ENCODE measurements at regions not wholly inside any gene's neighbourhood (a gene's known extent, or its start where the extent isn't known, plus 50 kb on each side); places are given as distances from the start of the nearest gene placed in this dataset.
A peak's percentile ranks its signal among the peaks of the same experiment; 100 is the strongest.

DNA sequence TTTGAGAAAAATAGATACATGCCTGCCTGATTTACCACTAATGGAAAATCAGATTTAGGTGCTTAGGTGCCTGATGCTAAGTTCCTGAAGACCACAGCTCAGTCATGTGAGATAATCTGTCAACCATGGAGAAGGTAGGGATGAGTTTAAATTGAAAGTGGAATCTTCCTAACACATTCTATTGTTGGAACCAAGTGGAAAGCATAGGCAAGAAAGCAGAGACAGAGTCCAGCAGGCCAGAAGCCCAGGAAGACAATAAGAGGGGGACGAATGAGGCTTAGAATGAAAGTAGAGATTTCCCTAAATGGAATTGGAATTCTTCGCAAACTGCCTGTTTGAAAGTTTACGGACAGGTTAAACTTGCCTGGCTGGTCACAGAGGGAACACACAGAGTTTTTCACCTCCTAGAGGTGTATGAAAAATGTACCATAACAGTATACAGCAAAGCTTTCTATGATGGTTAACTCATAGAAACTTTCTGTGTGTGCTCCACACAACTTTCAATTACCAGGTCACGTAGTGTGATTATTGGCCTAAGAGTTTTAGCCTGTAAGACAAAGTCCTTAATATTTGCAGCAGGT lies 453.8 kb upstream of the KCNMB2 start:
- H3K9me3 Mint-ChIP-seq = no peaks in the 10 kb centered on the region
- intact Hi-C loops (cut with DNase I, micrococcal nuclease) = loop anchor here in 1 of 2 experiments (10.0 kb wide), 1 partner anchor 78 kb away; no protein-coding TSS in a partner anchor
- H3K27ac ChIP-seq (ENCODE audit: low read depth in 1 of 2, low read length in 2 of 2) = no peak overlapping the region
- H3K36me3 Mint-ChIP-seq (ENCODE audit: low read depth) = no peaks in the 10 kb centered on the region
- H3K4me3 ChIP-seq (ENCODE audit: low read length) = no peak overlapping the region
- no peaks in the 10 kb centered on the region for H3K9me3 ChIP-seq (ENCODE audit: control insufficient read depth in 1 of 2, insufficient read depth in 1 of 2, low read length in 2 of 2)
- TF ChIP-seq, protein P1, sequence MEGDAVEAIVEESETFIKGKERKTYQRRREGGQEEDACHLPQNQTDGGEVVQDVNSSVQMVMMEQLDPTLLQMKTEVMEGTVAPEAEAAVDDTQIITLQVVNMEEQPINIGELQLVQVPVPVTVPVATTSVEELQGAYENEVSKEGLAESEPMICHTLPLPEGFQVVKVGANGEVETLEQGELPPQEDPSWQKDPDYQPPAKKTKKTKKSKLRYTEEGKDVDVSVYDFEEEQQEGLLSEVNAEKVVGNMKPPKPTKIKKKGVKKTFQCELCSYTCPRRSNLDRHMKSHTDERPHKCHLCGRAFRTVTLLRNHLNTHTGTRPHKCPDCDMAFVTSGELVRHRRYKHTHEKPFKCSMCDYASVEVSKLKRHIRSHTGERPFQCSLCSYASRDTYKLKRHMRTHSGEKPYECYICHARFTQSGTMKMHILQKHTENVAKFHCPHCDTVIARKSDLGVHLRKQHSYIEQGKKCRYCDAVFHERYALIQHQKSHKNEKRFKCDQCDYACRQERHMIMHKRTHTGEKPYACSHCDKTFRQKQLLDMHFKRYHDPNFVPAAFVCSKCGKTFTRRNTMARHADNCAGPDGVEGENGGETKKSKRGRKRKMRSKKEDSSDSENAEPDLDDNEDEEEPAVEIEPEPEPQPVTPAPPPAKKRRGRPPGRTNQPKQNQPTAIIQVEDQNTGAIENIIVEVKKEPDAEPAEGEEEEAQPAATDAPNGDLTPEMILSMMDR (IDR thresholded peaks at IDR 0.05) = no peak
- peaks cover 59% of the 10 kb centered on the region for H3K4me1 Mint-ChIP-seq (ENCODE audit: low read depth)
- no peaks in the 10 kb centered on the region for H3K27me3 Mint-ChIP-seq
- ATAC-seq (ENCODE audit: poor library complexity) (no peak), DNase-seq (no peak)
- CTCF ChIA-PET = no interaction called here
- POLR2A ChIA-PET = interaction anchor here (0.8 kb wide), 1 partner anchor 22 kb away, joined by 3 read pairs; no protein-coding TSS in a partner anchor
- H3K27me3 ChIP-seq (ENCODE audit: control insufficient read depth in 1 of 2, insufficient read depth in 2 of 2, low read length in 2 of 2) = no peaks in the 10 kb centered on the region
- no peak overlapping the region for H3K27ac Mint-ChIP-seq
- no peaks in the 10 kb centered on the region for H3K36me3 ChIP-seq (ENCODE audit: insufficient read depth, low read length)
- no peak overlapping the region for H3K4me3 Mint-ChIP-seq
- peaks cover 14% of the 10 kb centered on the region for H3K4me1 ChIP-seq (ENCODE audit: insufficient read depth, low read length)

DNA sequence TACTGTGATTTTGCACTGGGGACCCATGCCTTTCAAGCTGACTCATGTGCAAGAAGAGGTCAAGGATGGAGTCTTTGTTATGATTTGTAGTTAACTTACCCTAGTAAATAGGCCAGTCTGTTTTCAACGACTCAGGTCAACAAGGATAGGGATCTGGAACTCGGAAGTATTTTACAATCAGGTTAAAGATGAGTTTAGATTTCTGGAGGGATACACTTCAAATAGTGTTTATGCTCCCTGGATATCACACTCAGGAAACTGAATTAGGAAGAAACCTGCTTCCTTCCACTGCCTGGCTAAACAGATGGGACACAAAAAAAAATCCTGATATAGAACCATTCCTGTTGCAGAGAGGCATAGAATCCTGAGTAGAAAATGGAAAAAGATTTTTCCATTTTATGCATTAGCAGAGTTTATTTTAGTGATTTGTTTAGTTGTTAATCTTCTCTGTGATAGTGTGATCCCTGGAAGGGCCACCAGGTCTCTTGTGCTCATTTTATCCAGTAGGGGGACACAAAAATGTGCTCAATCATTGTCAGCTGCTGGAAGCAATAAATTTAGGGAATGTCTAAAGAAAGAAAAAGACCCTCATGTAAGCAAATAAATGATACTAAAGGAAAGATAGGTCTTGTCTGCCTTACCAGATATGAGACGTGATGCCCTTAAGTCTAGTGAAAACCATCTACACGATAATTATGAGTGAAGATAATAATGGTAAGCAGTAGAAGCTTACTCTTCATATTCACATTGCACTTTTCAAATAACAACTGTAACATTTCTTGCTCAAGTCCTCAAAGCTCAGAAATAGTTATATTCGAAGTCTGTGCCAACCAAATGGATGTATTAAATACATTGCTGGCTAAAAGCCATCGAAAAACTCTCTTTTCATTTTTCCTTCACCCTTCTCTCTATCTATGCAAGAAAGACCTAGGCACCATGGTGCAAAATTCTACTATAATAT lies 452.1 kb upstream of the KCNMB2 start:
- H3K27me3 Mint-ChIP-seq = no peaks in the 10 kb centered on the region
- CTCF ChIA-PET = no interaction called here
- ATAC-seq (ENCODE audit: poor library complexity) = no peak
- H3K36me3 ChIP-seq (ENCODE audit: insufficient read depth, low read length) = no peaks in the 10 kb centered on the region
- H3K9me3 ChIP-seq (ENCODE audit: control insufficient read depth in 1 of 2, insufficient read depth in 1 of 2, low read length in 2 of 2) = no peaks in the 10 kb centered on the region
- peaks cover 59% of the 10 kb centered on the region for H3K4me1 Mint-ChIP-seq (ENCODE audit: low read depth)
- H3K4me3 Mint-ChIP-seq = peak overlapping the region; percentile 35
- intact Hi-C loops (cut with DNase I, micrococcal nuclease) = loop anchor here in 1 of 2 experiments (10.0 kb wide), 1 partner anchor 79 kb away; no protein-coding TSS in a partner anchor
- H3K9me3 Mint-ChIP-seq = no peaks in the 10 kb centered on the region
- H3K27ac ChIP-seq (ENCODE audit: low read depth in 1 of 2, low read length in 2 of 2) = no peak overlapping the region
- TF ChIP-seq, protein P1 (IDR thresholded peaks at IDR 0.05) = peak; percentile 34
- no peaks in the 10 kb centered on the region for H3K36me3 Mint-ChIP-seq (ENCODE audit: low read depth)
- peak overlapping the region; percentile 64 for H3K27ac Mint-ChIP-seq
- POLR2A ChIA-PET = interaction anchor here (0.6 to 1.0 kb wide), 4 partner anchors 21 to 1049 kb away, joined by 3 to 6 read pairs (median 4); no protein-coding TSS in a partner anchor
- H3K27me3 ChIP-seq (ENCODE audit: control insufficient read depth in 1 of 2, insufficient read depth in 2 of 2, low read length in 2 of 2) = no peaks in the 10 kb centered on the region
- peak in 3 of 14 experiments; percentile 16 to 45 (median 26) for DNase-seq
- H3K4me1 ChIP-seq (ENCODE audit: insufficient read depth, low read length) = peaks cover 14% of the 10 kb centered on the region
- H3K4me3 ChIP-seq (ENCODE audit: low read length) = no peak overlapping the region

DNA sequence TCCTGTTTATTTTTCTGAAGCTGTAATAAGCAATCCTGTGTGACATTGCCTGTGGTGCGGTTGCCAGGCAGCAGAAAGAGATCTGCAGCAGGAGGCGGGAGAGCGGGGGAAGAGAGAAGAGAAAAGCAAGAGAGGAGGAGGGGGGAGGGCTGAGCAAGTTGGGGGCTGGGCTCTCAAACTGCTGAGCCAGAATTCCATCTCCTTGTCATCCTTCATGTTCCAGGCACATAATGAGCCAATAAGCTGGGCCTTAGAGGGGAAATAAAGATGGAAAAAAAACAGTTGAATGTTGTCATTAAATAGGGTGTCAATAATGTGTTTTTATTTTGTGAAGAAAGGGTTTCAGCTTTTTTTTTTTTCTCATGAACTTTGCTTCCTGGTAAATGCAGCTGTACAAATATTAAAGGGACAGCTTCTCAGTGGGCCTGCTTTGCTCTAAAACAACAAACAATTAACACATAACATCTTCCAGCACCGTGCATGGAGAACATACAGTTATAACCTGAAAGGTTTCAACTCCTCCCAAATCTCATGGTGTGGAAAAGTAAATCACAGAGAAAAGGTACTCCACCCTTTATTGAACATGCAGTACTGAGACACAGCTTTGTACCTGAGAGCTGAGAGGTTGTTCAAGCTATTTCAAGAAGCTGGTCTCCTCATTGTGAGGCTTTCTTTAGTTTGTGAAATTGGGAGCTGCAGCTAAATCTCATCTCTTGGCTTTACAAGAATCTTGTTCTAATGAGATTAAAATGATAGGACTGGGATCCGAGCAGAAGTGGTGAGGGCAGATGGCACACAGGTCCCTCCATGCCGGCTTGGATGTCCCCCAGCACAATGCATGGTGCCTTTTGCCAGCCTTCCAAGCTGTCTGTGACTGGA lies 451.1 kb upstream of the KCNMB2 start:
- intact Hi-C loops (cut with DNase I, micrococcal nuclease) = loop anchor here in 1 of 2 experiments (10.0 kb wide), 1 partner anchor 80 kb away; no protein-coding TSS in a partner anchor
- Histone ChIP-seq H3K4me1 (ENCODE audit: insufficient read depth, low read length) (peaks cover 14% of the 10 kb centered on the region), H3K36me3 (ENCODE audit: insufficient read depth, low read length) (no peaks in the 10 kb centered on the region), H3K4me3 (ENCODE audit: low read length) (no peak overlapping the region), H3K27me3 (ENCODE audit: control insufficient read depth in 1 of 2, insufficient read depth in 2 of 2, low read length in 2 of 2) (no peaks in the 10 kb centered on the region), H3K27ac (ENCODE audit: low read depth in 1 of 2, low read length in 2 of 2) (no peak overlapping the region), H3K9me3 (ENCODE audit: control insufficient read depth in 1 of 2, insufficient read depth in 1 of 2, low read length in 2 of 2) (no peaks in the 10 kb centered on the region)
- H3K27me3 Mint-ChIP-seq = no peaks in the 10 kb centered on the region
- peak overlapping the region; percentile 35 for H3K4me3 Mint-ChIP-seq
- H3K4me1 Mint-ChIP-seq (ENCODE audit: low read depth) = peaks cover 54% of the 10 kb centered on the region
- CTCF ChIA-PET = no interaction called here
- H3K9me3 Mint-ChIP-seq = no peaks in the 10 kb centered on the region
- DNase-seq = peak; percentile 14 to 73 (median 41)
- no peaks in the 10 kb centered on the region for H3K36me3 Mint-ChIP-seq (ENCODE audit: low read depth)
- peak overlapping the region; percentile 64 for H3K27ac Mint-ChIP-seq
- POLR2A ChIA-PET = interaction anchor here (0.6 to 1.1 kb wide), 5 partner anchors 22 to 1050 kb away, joined by 3 to 6 read pairs (median 3); no protein-coding TSS in a partner anchor
- ATAC-seq (ENCODE audit: poor library complexity) = peak; percentile 97
- TF ChIP-seq, protein P1 (IDR thresholded peaks at IDR 0.05) = no peak
